CD4-positive, CD25-positive, alpha-beta regulatory T cell (primary cell): ENCODE measurements at regions not wholly inside any gene's neighbourhood (a gene's known extent, or its start where the extent isn't known, plus 50 kb on each side); places are given as distances from the start of the nearest gene placed in this dataset.
A peak's percentile ranks its signal among the peaks of the same experiment; 100 is the strongest.
"Not testable (repeated sequence)": the region's sequence is repeated elsewhere in the genome, so short reads cannot be mapped to it uniquely, and the experiment has no call there.

ENCODE experiments used
- ATAC-seq, 2 donors: fragments of 150-1000 bp; cut with Tn5 transposase; one replicate each; pipeline ENCODE4 v1.10.0; 2021; ENCODE audit warnings: low read depth in 2 of 2, moderate number of reproducible peaks in 2 of 2, moderate library complexity in 1 of 2
- DNase-seq, 3 donors: peaks; one replicate each; pipeline versions ENCODE4 v3.0.0 to v3.0.0-alpha.2; 2012 to 2022; ENCODE audit warnings: mixed read lengths in 1 of 3
- H3K27ac ChIP-seq: one replicate; pipeline ENCODE4 v1.7.0; 2013; ENCODE audit warnings: mild to moderate bottlenecking, low read length; ENCODE audit not compliant: insufficient read depth, poor library complexity, severe bottlenecking
- H3K27me3 ChIP-seq: one replicate; pipeline ENCODE4 v1.7.0; 2013; ENCODE audit warnings: low read length; ENCODE audit not compliant: control insufficient read depth, insufficient read depth
- H3K36me3 ChIP-seq: one replicate; pipeline ENCODE4 v1.7.0; 2013; ENCODE audit warnings: mild to moderate bottlenecking, low read length, moderate library complexity; ENCODE audit not compliant: control insufficient read depth, insufficient read depth
- H3K4me1 ChIP-seq: 2 replicates; pipeline ENCODE4 v1.7.0; 2013; ENCODE audit warnings: mild to moderate bottlenecking, low read length; ENCODE audit not compliant: insufficient read depth, control insufficient read depth, poor library complexity, severe bottlenecking
- H3K4me3 ChIP-seq: one replicate; pipeline ENCODE4 v1.7.0; 2013; ENCODE audit warnings: low read depth, mild to moderate bottlenecking, low read length, moderate library complexity
- H3K9me3 ChIP-seq, 2 experiments: 1 replicate in 1 of 2; 2 replicates in 1 of 2; pipeline ENCODE4 v1.7.0; 2013; ENCODE audit warnings: low read length in 2 of 2, mild to moderate bottlenecking in 1 of 2, moderate library complexity in 1 of 2; ENCODE audit not compliant: control insufficient read depth in 2 of 2
- H3K27ac Mint-ChIP-seq, 3 donors: one replicate each; pipeline ENCODE4 v1.8.0; 2020 to 2022; ENCODE audit warnings: mild to moderate bottlenecking in 3 of 3, mixed read lengths in 3 of 3, moderate library complexity in 2 of 3
- H3K27me3 Mint-ChIP-seq: one replicate; pipeline ENCODE4 v1.8.0; 2022; ENCODE audit warnings: mild to moderate bottlenecking, mixed read lengths
- H3K36me3 Mint-ChIP-seq: one replicate; pipeline ENCODE4 v1.8.0; 2020; ENCODE audit warnings: mixed read lengths
- H3K4me1 Mint-ChIP-seq, 4 donors: one replicate each; pipeline ENCODE4 v1.8.0; 2020 to 2022; ENCODE audit warnings: mixed read lengths in 4 of 4, mild to moderate bottlenecking in 1 of 4
- H3K4me3 Mint-ChIP-seq, 4 donors: one replicate each; pipeline ENCODE4 v1.8.0; 2020 to 2022; ENCODE audit warnings: mild to moderate bottlenecking in 4 of 4, mixed read lengths in 4 of 4, moderate library complexity in 3 of 4
- H3K9me3 Mint-ChIP-seq, 7 donors: one replicate each; pipeline ENCODE4 v1.8.0; 2020 to 2022; ENCODE audit warnings: mixed read lengths in 7 of 7, mild to moderate bottlenecking in 3 of 7, moderate library complexity in 2 of 7

DNA sequence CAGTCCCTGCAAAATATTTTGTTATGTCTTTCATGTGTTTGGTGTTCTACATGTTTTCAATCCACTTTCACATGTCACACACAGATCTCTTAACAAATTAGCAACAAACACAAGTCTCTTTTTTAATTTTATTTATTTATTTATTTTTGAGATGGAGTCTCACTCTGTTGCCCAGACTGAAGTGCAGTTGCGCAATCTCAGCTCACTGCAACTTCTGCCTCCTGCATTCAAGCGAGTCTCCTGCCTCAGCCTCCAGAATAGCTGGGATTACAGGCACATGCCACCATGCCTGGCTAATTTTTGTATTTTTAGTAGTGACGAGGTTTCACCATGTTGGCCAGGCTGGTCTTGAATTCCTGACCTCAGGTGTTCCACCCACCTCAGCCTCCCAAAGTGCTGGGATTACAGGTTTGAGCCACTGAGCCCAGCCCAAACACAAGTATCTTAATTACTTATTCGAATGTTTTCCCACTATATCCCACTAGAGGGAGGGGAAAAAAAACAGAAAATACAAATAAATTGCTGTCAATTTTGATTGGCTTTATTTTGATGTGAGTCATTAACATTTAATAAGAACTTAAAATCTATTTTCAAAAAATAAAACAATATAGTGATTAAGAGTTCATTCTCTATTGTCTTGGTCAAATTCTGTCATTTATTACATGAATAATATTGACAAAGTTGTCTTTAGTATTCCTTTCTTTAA is 1641.0 kb upstream of the CELF4 start:
- not testable (repeated sequence) for H3K36me3 ChIP-seq, H3K4me3 Mint-ChIP-seq, H3K27me3 Mint-ChIP-seq, H3K4me3 ChIP-seq, H3K27ac ChIP-seq, H3K4me1 Mint-ChIP-seq, H3K27ac Mint-ChIP-seq, H3K9me3 ChIP-seq, H3K27me3 ChIP-seq, ATAC-seq, DNase-seq, H3K36me3 Mint-ChIP-seq, H3K4me1 ChIP-seq
- peaks cover 0 to 41% (median 4%) of the 10 kb centered on the region in 7 donors for H3K9me3 Mint-ChIP-seq

DNA sequence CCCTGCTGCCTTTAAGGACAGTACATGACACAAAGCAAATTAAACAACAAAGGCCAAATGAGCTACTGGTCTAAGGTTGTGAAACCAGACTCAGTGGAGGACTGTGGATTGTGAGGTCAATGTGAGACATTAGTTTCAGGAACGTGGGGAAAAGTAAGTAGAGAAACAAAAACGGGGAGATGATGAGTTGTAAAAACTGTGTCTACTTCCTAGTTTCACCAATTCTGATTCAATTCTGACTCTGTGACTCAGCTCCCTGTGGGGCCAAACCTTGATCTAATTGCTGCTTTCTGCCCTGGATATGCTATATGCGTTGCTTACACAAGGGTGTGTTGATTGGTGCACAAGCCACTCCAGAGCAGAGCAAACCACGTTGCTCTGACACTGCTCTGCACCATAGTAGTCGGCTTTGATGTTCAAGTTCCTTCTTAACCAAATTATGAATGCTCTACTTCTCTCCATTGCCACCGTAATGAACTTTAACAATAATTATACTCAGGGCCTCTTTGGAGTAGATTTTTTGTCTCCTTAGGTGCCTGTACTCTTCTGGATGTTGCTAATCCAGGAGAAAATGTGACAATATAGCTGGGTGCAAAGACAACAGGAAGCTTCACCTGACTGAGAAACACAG is 1640.1 kb upstream of the CELF4 start:
- no peak overlapping the region for H3K4me3 Mint-ChIP-seq
- no peak overlapping the region for H3K27ac ChIP-seq
- no peaks in the 10 kb centered on the region for H3K4me1 ChIP-seq
- H3K9me3 ChIP-seq, result no peaks in the 10 kb centered on the region
- no peaks in the 10 kb centered on the region for H3K36me3 ChIP-seq
- DNase-seq (no peak), ATAC-seq (no peak)
- peak overlapping the region in 1 of 3 donors; percentile 52 for H3K27ac Mint-ChIP-seq
- H3K9me3 Mint-ChIP-seq, result peaks cover 0 to 43% (median 4%) of the 10 kb centered on the region in 7 donors
- no peaks in the 10 kb centered on the region for H3K4me1 Mint-ChIP-seq
- H3K27me3 ChIP-seq, result no peaks in the 10 kb centered on the region
- peaks cover 3% of the 10 kb centered on the region for H3K36me3 Mint-ChIP-seq
- H3K27me3 Mint-ChIP-seq, result no peaks in the 10 kb centered on the region
- H3K4me3 ChIP-seq, result no peak overlapping the region

DNA sequence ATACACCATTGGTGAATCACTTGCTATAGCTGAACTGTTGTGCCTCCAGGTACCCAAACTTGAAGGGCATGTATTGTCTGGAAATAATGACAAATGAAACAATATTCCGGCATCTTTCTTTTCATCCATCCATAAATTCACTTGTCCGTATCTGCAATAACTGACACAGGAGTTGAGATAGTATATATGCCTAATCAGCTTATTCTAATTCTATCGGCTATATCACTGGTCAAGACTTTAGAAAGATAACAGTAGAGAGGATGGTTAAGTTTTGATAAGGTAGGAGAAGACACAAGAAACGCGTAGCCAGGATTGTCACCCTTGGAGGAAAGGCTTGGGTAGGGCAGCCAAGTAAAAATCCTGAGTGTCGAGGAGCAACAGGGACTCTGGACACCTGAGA is 1634.6 kb upstream of the CELF4 start:
- H3K36me3 Mint-ChIP-seq, result no peaks in the 10 kb centered on the region
- no peaks in the 10 kb centered on the region for H3K4me1 ChIP-seq
- no peak overlapping the region for H3K27ac Mint-ChIP-seq
- ATAC-seq, result no peak
- H3K27ac ChIP-seq, result no peak overlapping the region
- no peak for DNase-seq
- no peaks in the 10 kb centered on the region for H3K4me1 Mint-ChIP-seq
- H3K9me3 ChIP-seq, result no peaks in the 10 kb centered on the region
- no peak overlapping the region for H3K4me3 ChIP-seq
- no peak overlapping the region for H3K4me3 Mint-ChIP-seq
- H3K27me3 ChIP-seq, result no peaks in the 10 kb centered on the region
- peaks cover 4 to 28% (median 8%) of the 10 kb centered on the region in 7 donors for H3K9me3 Mint-ChIP-seq
- H3K36me3 ChIP-seq, result no peaks in the 10 kb centered on the region
- no peaks in the 10 kb centered on the region for H3K27me3 Mint-ChIP-seq

DNA sequence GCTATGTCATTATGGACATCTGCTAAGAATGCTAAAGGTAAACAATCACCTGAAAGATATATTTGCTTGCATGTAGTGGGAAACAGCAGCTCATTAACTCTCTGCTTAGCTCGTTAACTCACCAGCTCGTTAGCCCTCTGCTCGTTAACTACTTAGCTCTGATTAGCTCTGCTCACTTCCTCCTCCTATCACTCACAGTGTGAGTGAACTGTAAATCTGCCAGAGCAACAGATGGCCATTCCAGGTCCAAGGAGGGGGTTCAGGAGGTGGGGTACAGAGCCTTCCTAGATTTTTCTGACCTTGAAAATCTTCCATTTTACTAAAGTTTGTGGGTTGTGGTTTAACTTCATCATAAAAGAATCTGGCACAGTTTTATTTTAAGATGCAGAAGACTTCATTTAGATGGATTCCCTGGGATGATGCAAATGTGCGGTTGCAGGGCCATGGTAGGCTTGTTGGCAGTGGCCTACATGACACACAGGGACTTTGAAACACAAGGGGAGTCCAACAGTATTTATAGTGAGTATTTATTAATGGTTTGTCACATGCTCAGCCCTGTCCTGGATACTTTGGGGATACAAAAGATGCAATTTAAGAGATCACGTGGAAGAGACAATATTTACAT is 1633.7 kb upstream of the CELF4 start:
- no peak for ATAC-seq
- DNase-seq, result no peak
- Mint-ChIP-seq H3K4me1 (no peaks in the 10 kb centered on the region), H3K27ac (no peak overlapping the region), H3K27me3 (no peaks in the 10 kb centered on the region), H3K36me3 (no peaks in the 10 kb centered on the region), H3K4me3 (no peak overlapping the region), H3K9me3 (peaks cover 4 to 23% (median 9%) of the 10 kb centered on the region in 7 donors)
- no peak overlapping the region for H3K27ac ChIP-seq
- no peaks in the 10 kb centered on the region for H3K27me3 ChIP-seq
- no peaks in the 10 kb centered on the region for H3K4me1 ChIP-seq
- no peaks in the 10 kb centered on the region for H3K36me3 ChIP-seq
- H3K4me3 ChIP-seq, result no peak overlapping the region
- no peaks in the 10 kb centered on the region for H3K9me3 ChIP-seq

DNA sequence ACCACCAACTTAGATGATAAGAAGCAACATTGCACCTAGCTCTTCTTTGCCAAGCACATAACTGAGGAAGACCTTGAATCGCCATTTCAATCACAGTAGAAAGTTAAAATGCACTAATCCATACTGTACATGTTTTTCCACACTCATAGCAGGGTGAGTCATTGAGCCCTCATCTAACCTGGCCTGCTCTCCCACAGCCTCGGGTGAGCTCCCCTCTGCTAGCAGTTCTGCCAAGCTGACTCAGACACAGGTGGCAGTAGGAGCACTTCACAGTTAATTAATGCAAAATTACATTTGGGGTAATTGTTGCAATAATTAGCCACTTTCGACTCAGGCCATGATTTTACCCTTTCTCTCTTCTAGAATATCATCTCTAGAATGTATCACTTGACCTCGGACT is 1632.8 kb upstream of the CELF4 start:
- H3K4me3 Mint-ChIP-seq, result no peak overlapping the region
- H3K9me3 ChIP-seq, result no peaks in the 10 kb centered on the region
- peaks cover 4 to 27% (median 8%) of the 10 kb centered on the region in 7 donors for H3K9me3 Mint-ChIP-seq
- H3K4me1 Mint-ChIP-seq, result no peaks in the 10 kb centered on the region
- H3K27ac ChIP-seq, result no peak overlapping the region
- no peaks in the 10 kb centered on the region for H3K36me3 Mint-ChIP-seq
- ATAC-seq (no peak), DNase-seq (no peak)
- H3K27me3 ChIP-seq, result no peaks in the 10 kb centered on the region
- H3K4me1 ChIP-seq, result no peaks in the 10 kb centered on the region
- H3K27me3 Mint-ChIP-seq, result no peaks in the 10 kb centered on the region
- no peaks in the 10 kb centered on the region for H3K36me3 ChIP-seq
- no peak overlapping the region for H3K4me3 ChIP-seq
- no peak overlapping the region for H3K27ac Mint-ChIP-seq

DNA sequence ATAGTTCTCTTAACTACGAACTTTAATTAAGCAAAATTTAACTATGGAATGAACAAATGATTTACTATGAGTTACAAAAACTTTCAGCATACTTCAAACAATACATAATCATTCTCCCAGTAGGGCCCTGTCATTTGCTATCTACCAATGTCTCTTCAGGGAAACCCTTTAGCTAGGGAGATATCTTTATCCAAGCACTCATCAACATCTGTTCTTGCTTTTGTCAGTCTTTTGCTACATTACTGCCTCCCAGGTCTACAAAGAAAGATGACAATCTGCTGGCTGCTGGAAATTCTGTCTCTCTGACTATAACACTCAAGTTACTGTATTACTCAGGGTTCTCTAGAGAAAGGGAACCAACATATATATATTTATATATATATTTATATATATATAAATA is 1626.3 kb upstream of the CELF4 start:
- peaks cover 0 to 20% (median 6%) of the 10 kb centered on the region in 7 donors for H3K9me3 Mint-ChIP-seq
- no peak for DNase-seq

GRCh38 chr18:39191058-39191457 is 1625.5 kb upstream of the CELF4 start:
- H3K4me3 ChIP-seq, result no peak overlapping the region
- no peaks in the 10 kb centered on the region for H3K9me3 ChIP-seq
- H3K27ac ChIP-seq, result no peak overlapping the region
- peaks cover 0 to 20% (median 3%) of the 10 kb centered on the region in 7 donors for H3K9me3 Mint-ChIP-seq
- no peaks in the 10 kb centered on the region for H3K4me1 Mint-ChIP-seq
- H3K4me1 ChIP-seq, result no peaks in the 10 kb centered on the region
- ATAC-seq (no peak), DNase-seq (no peak)
- no peaks in the 10 kb centered on the region for H3K36me3 Mint-ChIP-seq
- no peaks in the 10 kb centered on the region for H3K36me3 ChIP-seq
- no peaks in the 10 kb centered on the region for H3K27me3 Mint-ChIP-seq
- H3K27ac Mint-ChIP-seq, result no peak overlapping the region
- H3K4me3 Mint-ChIP-seq, result no peak overlapping the region
- H3K27me3 ChIP-seq, result no peaks in the 10 kb centered on the region

More for the DNA sequence above, 1626.3 kb upstream of the CELF4 start:
- Mint-ChIP-seq H3K4me3 (no peak overlapping the region), H3K4me1 (no peaks in the 10 kb centered on the region), H3K36me3 (no peaks in the 10 kb centered on the region), H3K27me3 (no peaks in the 10 kb centered on the region), H3K27ac (no peak overlapping the region)
- Histone ChIP-seq H3K36me3 (no peaks in the 10 kb centered on the region), H3K27ac (no peak overlapping the region), H3K9me3 (no peaks in the 10 kb centered on the region), H3K4me1 (no peaks in the 10 kb centered on the region), H3K27me3 (no peaks in the 10 kb centered on the region), H3K4me3 (no peak overlapping the region)
- no peak for ATAC-seq
